ENCODE measurements at regions not wholly inside any gene's neighbourhood (a gene's known extent, or its start where the extent isn't known, plus 50 kb on each side); places are given as distances from the start of the nearest gene placed in this dataset.

- TF ChIP-seq CTCF (conservative IDR thresholded peaks at IDR 0.05 in 1 of 2, IDR thresholded peaks at IDR 0.05 in 1 of 2; ENCODE audit: extremely low read depth in 1 of 2, insufficient read depth in 1 of 2, low read depth in 1 of 2, low read length in 2 of 2) (peak in 1 of 2 donors; percentile 24), EZH2 (IDR thresholded peaks at IDR 0.05; ENCODE audit: borderline replicate concordance, low read length) (no peak)
Observed at GRCh38 chr9:89919171-89919681, 314.4 kb downstream of the GADD45G start.

Data from mammary epithelial cell (primary cell).